GOT3 (cell line): ENCODE measurements at regions not wholly inside any gene's neighbourhood (a gene's known extent, or its start where the extent isn't known, plus 50 kb on each side); places are given as distances from the start of the nearest gene placed in this dataset.

Experiments used
- DNase-seq: peaks from one replicate; lab custom pipeline; 2025; ENCODE audit warnings: mixed read lengths; lab: John Stamatoyannopoulos, UW

- no peak for DNase-seq
These were observed 128.2 kb upstream of the GLI2 start for GRCh38 chr2:120607506-120607905.

- DNase-seq, result no peak
These were observed 127.7 kb upstream of the GLI2 start for GRCh38 chr2:120607996-120608395.

- DNase-seq, result no peak
These were observed 125.8 kb upstream of the GLI2 start for GRCh38 chr2:120609826-120610395.

- no peak for DNase-seq
These were observed 124.7 kb upstream of the GLI2 start for GRCh38 chr2:120611016-120611415.

- DNase-seq, result no peak
These were observed 123.7 kb upstream of the GLI2 start for GRCh38 chr2:120611961-120612360.

GRCh38 chr2:120612471-120612870, 123.2 kb upstream of the GLI2 start:
- no peak for DNase-seq

- DNase-seq, result no peak
These were observed 122.7 kb upstream of the GLI2 start for GRCh38 chr2:120612931-120613330.

GRCh38 chr2:120613742-120614571, 121.7 kb upstream of the GLI2 start:
- DNase-seq, result no peak

GRCh38 chr2:120614901-120615300, 120.8 kb upstream of the GLI2 start:
- DNase-seq, result no peak

- DNase-seq, result no peak
These were observed 119.4 kb upstream of the GLI2 start for GRCh38 chr2:120616261-120616660.

- no peak for DNase-seq
These were observed 118.6 kb upstream of the GLI2 start for GRCh38 chr2:120617055-120617454.

GRCh38 chr2:120618830-120619229, 116.8 kb upstream of the GLI2 start:
- DNase-seq, result no peak

GRCh38 chr2:120619579-120619978, 116.1 kb upstream of the GLI2 start:
- no peak for DNase-seq

GRCh38 chr2:120620025-120620793, 115.5 kb upstream of the GLI2 start:
- DNase-seq, result no peak

- DNase-seq, result no peak
These were observed 113.4 kb upstream of the GLI2 start for GRCh38 chr2:120622159-120622869.

GRCh38 chr2:120622886-120623753, 112.5 kb upstream of the GLI2 start:
- no peak for DNase-seq

- no peak for DNase-seq
These were observed 111.5 kb upstream of the GLI2 start for GRCh38 chr2:120624061-120624737.

GRCh38 chr2:120624738-120625446, 110.8 kb upstream of the GLI2 start:
- no peak for DNase-seq

- DNase-seq, result no peak
These were observed 109.7 kb upstream of the GLI2 start for GRCh38 chr2:120625865-120626560.
